GM21390 (cell line): ENCODE measurements at regions not wholly inside any gene's neighbourhood (a gene's known extent, or its start where the extent isn't known, plus 50 kb on each side); places are given as distances from the start of the nearest gene placed in this dataset.

Source experiments
- ATAC-seq: cut with Tn5 transposase; IDR thresholded peaks from one replicate; pipeline ENCODE4 v1.9.1; 2021; ENCODE audit not compliant: unreplicated experiment

DNA sequence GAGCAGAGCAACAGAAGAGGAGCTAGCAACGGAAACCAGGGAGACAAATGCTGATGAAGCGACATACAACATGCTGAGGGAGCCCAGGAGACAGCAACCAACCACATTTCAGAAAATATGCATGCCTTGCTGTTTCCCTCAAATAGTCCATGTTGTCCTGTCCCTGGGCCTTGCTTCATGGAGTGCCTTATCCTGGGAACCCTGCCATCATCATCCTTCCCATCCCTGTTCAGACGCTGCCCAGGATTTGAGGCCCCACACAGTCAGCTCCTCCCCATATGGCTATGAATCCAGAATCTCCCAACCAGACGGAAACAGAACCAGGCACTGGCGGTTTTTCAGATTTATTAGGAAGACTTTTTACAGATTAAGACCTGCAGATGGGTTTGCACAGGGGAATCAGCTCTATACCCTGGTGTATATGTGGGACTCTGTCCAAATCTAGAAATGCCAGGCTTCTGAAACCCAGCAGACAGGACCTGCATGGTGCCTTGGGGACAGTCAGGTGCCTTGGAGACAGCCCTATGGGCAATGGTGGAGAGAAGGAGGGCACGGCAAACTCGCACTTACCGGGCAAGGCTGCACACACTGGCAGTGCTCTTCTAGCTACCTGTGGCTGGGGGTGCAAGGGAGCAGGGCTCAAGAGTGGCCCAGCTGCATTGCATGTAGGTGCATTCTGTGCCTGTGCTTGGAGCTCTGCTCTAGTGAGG is 199.7 kb upstream of the MAMLD1 start:
- no peak for ATAC-seq

DNA sequence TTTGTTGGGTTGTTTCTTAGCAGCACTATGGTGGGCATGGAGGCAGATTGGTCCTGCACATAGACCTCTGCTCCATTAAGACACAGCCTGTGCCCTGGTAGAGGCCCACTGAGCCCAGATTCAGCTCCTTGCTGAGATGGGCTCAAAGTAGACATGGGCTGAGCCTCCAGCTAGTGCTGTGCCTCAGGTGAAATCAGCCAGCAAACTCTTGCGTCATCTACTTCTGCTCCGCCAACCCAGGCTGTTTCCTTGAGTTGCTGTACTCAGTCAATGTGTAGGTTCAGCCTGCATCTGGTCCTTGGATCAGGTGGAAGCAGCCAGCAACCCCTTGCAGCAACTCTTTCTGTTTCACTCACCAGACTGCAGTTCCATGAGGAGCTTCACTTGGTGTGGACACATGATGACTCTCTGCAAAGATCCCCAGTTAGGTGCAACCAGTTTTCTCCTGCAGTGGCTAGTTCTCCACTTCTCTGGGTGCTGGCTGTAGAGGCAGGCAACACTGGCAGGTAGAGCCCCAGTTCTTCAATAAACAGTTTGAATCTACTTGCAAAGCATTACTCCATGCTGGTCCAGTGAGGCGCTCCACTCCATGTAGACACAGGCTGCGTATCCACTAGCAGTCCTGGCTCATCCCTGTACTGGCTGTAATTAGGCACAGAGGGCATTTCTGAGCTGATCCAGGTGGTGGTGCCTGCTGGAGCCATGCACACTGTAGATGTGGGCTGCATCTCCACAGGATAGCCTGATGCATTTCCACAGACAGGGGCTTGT is 199.0 kb upstream of the MAMLD1 start:
- no peak for ATAC-seq

DNA sequence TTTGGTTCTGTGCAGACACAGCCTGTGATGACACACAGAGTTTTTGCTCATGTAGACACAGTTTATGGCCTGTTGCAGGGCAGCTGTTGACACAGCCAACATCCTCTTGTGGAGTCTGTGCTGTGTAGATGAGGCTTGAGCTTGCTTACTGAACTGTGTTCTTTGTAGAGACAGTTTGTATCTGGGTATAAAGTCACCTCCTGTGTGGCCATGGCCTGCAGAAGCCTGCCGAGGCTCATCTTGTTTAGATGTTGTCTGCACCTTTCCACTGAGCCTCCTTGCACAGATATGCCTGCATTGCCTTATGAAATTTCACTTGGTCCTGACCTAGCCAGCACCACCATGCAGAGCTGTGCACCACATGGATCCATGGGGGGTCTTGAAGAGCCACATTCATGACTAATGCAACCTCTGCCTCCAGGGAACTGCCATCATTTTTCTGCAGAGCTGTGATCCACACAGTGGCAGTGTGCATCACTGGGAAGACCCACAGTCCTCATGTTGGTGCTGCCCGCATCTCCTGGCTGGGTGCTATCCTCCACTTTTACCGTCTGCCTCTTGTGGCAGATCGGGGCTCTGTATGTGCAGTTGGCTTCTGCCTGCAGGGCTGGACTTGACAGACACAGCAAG is 198.0 kb upstream of the MAMLD1 start:
- ATAC-seq: no peak

DNA sequence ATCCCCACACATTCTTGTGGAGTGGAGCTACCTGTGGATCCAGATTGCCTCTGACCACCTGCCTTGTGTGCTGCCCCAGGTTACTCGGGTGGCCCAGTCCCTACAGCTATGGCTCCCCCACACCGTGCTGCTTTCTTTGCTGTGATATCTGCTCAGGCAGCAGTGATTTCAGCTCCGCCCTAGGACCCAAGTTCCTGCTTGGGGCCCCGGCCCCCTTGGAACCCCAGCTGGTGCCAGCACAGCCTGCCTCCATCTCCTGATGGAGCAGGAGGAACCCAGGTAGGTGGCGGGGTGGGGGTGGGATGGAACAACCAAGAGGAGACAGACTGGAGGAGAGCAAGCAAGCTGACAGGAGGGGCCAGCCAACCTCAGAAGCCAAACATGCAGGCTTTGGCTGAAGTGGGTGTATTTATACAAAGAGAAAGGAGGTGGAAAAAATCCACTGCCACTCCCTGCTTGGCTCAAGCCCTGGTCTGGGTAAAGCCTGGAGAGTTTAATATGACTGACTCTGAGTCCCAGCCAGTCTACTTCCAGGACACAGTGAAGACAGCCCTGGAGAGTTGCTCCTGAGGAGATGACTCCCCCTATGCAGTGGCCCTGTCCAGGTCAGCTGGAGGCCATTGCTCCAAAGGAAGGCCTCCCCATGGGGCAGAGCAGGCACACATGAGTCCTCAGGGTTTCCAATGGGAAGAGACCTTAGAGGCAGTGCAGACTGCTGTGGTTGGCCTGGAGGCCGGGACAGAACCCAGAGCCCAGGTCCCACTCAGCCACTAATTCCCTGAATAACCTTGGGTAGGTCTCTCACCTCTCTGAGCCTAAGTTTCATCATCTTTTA is 197.1 kb upstream of the MAMLD1 start:
- no peak for ATAC-seq

DNA sequence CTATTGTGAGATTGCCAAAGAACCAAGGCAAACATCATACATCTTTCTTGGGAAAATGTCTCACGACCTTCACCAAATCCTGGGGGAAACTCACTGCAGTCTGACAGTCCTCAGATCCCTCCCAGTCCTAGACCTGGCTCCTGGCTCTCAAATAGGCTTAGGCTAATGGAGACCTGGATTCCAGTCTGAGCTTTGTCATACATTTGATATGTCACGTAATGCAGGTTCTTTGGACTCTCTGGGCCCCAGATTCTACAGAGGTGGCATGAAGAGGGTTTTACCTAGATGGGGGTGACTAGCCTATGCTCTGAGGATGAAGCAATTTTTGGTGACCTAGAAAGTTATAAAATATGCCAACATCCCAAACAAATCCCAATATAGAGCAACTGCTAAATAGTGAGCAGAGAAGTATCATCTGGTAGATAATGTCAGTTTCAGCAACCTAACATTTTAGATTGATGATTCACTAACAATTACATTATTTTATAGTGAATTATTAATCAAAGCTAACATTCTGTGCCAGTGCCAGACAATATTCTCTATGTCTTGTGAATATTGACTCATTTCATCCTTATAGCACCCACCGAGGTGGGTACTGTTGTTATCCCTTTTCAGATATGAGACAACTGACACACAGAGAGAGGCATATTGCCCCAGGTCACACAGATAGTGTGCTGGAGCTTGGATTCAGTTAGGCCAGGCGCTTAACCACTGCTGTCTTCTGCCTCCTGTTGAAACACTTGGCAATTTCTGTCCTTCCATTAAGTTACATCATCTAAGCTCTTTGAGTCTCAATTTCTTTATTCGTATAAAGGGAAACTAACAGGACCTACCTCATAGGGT is 195.4 kb upstream of the MAMLD1 start:
- no peak for ATAC-seq

DNA sequence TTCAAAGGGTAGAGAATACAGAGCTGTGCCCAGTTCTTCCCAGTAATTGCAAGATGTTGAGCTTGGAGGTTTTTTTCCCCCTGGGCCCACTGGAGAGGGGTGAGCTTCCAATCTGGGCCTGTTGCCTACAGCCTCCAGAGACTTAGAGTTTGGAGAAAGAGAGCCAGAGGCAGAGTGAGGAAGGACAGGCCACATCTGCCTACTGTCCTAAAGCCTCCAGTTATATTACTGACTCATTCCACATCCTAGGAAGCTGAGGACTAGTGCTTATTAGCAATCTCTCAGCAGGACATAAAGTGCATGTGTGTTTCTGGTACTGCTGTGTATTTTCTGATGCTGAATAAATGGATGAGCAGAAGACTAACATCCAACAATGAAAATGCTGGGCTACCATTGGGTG is 181.0 kb upstream of the MAMLD1 start:
- ATAC-seq: no peak

DNA sequence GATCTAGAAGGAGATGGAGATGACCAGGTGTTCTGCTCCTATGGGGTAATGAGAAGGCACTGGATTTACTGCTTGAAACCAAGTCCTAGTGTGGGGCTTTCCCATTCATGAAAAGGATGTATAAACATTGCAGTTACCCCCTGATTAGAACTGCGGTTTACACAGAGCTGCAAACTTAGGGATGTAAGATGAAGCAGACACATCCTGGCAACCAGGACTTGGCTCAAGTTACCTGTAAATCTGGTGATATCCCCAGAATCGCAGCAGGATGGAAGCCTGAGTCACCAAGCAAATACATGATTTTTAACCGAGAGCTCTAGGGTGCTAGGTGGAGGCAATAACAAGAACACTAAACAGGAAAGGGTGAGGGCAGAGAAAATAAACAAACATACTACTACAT is 178.6 kb upstream of the MAMLD1 start:
- ATAC-seq: no peak

DNA sequence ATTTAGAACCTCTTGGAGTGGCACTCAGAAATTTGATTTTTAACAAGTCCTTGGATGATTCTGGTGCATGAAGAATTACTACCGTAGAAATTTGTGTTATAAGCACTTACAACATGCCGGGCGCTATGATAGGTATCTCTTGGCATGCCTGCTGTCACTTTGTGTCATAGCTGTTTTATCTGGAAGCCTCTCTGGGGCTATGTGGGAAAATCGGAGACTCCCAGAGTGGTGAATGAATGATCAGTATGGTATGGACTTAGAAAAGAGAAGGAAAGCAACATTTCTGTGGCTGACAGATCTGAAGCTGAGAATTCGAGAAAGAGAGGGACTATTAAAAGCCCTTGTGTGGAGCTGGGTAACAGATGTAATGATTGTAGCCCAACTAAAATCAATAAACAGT is 177.4 kb upstream of the MAMLD1 start:
- no peak for ATAC-seq

DNA sequence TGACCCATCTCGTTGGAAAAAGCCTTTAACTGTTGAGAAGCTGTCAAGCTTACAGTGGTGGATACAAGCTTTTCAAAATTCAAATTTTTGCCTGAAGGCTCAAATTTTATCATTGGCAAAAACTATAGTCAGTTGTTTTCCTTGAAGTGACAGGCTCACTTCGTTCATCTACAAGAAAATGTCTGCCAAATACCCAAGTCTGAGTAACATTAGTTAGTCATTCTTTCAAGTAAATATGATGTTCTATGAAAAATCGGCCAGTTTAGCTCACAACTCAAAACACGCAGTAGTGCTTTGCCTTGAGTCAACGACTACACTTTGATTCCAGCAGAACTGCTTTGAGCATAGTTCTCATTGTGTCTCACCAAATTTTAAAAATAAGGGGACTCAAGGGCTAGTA is 170.3 kb upstream of the MAMLD1 start:
- ATAC-seq: no peak

DNA sequence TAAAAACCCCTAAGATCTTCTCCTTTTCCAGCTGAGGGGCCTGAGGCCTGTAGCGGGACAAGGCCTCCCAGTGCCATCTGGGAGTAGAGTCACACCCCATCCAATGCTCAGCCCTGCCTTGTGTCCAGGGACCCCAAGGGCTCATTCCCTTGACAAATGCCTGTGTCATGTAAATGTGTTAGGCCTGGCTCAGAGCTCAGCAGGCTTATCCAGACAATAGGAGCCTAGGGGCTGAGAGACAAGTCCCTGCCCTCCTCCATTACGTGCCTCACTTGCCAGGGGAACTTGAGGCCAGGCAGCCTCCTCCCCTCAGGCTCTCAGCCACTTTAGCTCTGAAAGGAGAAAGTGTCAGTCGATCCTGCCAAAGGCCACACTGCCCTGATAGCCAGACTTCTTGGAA is 166.8 kb upstream of the MAMLD1 start:
- no peak for ATAC-seq

DNA sequence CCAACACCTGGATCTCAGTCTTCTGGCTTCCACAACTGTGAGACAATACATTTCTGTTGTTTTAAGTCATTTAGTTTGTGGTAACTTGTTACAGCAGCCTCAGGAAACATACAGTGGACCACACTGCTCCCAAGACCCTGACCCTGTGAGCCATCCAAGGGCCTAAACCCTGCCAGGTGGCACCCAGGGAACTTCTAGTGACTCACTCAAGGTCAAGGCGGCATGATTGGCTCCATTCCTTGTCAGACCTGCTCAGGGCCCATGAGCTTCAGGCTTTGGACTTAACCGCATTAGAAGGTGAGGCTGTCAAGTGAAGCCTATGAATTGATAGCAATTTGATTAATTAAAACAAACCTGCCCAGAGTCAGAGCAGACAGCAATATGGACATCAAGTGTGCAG is 165.7 kb upstream of the MAMLD1 start:
- ATAC-seq: no peak

DNA sequence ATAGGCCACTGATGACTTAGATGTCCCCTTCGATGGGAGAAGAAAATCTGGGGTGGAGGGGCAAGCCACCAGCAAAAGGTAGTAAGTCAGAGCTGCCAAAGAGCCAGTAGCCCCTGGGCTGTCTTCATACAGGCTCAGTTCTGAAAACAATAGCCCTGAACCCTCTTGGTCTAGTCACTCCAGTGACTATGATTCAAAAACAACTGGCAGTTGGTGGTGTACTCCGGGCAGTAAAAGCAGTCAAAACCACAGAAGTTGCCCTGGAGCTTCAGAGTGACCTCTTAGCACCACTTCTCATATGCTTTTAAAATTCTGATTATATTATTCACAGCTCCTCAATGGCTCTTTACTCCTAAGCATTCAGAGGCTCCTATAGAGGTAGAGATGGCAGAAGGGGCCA is 164.3 kb upstream of the MAMLD1 start:
- ATAC-seq: no peak

DNA sequence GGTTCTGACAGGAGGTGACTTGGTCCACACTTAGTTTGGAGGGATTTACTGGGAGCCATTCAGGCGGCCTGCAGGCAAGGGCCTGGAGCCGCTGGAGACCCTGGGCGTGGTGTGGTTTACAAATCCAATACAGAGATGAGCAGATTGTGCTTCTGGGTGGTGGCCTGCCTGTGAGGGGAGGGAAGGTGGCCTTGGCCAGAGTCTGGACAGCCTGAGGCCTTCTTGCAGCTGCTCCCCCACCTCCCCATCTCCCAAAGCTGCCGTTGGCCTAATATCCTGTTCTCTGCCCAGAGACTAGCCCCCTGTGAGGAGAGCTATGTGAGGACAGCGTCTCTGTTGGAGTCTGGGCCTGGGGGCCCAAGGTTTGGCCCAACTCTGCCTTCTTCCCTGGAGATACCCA is 163.9 kb upstream of the MAMLD1 start:
- no peak for ATAC-seq

DNA sequence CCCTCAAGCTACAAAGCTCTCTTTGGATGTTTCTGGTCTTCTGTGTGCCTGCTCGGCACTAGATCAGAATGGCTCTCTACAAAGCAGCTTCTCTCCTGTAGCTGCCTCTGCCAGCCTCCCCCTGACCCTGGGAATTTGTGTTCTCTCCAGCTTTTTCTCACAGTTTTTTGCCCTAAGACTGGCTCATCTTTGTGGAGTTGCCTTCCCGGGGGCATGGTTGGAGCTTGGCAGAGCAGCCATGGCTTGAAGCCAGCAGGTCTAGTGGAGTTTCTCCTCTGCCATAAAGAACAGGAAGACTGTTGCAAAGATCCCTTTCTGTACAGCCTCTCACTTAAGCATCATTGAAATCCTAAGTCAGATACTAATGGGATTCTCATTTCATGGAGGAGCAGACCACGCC is 163.3 kb upstream of the MAMLD1 start:
- ATAC-seq: no peak

DNA sequence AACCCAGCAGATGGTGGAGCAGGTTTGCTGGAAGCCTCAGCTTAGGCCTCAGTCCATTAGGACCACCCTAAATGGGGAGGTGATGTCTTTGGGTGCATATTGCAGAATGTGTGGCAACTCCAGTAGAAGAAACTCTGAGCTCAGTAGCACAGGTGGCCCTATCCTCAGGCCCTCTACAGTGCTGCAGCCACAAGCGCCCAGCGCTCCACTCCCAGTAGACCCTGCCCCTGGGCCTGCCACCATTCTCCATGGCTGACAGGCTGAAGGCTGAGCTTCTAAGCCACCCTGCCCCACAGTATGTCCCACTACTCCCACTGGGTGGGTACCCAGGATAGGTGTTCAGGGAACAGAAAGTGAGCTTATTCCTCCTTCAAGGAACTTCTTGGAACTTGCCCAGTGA is 162.8 kb upstream of the MAMLD1 start:
- ATAC-seq: no peak

DNA sequence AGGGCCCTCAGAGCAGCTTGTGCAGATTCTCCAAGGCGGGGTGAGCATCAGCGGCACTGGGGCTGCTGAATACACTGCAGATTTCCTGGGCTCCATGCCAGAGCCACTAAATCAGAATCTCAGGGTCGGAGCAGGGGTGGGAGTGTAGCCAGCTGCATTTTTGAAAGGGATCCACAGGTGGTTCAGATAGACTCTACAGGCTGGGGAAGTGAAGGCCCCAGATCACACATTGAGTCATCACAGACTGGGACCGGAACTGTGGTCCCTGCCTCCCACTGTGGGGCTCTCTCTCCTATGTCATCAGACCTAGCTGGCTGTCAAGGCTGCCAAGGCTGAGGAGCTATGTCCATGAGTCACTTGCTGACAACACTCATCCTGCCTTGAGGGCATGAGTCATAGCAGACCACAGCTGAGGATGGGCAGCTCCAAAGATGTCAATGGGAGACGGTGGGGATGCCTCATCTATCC is 162.3 kb upstream of the MAMLD1 start:
- peak; percentile 99 for ATAC-seq

DNA sequence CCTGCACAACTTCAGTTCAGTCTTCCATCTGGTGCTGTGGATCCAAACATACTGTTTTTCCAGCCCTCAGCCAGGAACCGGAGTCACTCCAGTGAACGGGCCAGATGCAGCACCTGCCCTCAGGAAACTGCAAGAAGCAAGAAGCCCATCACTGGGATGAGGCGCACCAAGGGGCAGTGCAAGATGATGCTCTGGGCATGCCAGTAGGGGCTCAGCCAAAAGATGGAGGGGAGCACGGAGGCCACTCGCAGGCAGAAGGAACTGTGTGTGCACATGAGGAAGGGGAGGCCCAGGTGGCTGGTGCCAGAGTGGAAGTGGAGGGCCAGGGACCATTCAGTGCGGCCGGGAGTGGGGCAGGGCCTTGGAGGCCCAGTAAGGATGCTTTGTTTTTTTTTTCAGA is 161.7 kb upstream of the MAMLD1 start:
- no peak for ATAC-seq

DNA sequence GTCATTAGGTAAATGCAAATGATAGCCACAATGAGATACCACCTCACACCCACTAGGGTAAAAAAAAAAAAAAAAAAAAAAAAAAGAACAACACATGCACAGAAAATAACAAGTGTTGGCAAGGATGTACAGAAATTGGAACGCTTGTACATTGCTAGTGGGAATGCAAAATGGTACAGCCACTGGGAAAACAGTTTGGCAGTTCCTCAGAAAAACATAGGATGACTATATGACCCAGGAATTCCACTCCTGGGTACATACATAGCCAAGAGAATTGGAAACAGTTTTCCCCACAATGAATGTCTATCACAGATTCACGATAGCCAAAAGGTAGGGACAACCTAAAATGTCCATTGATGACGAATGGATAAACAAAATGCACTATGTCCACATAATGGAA is 161.3 kb upstream of the MAMLD1 start:
- no peak for ATAC-seq

DNA sequence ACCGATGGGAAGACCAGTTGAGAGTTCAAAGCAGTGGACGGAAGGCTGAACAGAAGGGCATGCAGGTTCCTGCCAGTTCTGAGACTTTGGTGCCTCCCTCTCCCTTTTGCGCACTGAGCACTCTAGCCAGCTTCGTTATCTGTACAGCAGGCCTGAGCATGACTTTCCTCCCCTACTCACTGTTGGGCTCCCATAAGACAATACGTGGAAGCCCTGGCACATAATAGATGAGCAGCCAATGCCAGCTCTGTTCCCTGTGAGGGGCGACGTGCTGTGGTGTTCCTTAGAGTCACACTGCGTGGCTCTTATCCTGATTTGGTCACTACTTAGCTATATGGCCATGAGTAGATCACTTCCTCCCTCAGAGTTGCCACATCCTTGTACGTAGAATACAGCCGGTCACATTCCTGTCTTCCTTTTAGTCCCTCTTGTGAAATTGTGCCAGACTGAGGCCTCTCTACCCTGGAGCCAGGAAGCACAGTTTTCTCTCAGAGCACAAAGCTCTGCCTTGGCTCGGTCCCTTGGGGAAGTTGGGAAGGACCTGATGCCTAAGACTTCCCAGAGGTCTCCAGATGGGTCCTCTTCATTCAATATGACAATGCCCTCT is 160.4 kb upstream of the MAMLD1 start:
- ATAC-seq: no peak

DNA sequence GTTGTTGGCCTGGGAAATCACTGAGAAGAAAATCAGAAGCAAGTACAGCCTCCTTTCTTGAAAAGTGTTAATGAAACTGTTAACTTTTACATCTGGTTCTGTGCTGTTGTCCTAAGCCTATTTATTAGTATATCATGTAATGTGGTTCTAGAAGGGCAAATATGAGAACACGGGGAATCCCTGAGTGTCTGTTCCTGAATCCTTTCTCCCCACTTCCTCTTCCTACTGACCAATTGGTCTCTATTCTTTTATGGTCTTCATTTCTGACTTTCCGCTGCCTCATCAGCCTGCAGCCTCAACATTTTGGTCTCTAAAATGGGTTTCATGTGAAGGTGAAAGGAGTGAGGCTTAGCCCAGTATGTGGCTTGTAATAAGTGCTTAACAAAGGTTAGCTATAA is 159.9 kb upstream of the MAMLD1 start:
- no peak for ATAC-seq
